Adrenal gland (tissue), 5 donors: ENCODE measurements at regions not wholly inside any gene's neighbourhood (a gene's known extent, or its start where the extent isn't known, plus 50 kb on each side); places are given as distances from the start of the nearest gene placed in this dataset.

Experiments used
- CTCF ChIP-seq, 6 experiments: fragments of 450-650 bp in 4 of 6; fragments of 200-600 bp in 2 of 6; sonication (generic) in 1 of 6; IDR thresholded peaks; 1 replicate in 5 of 6; 2 replicates in 1 of 6; pipeline versions ENCODE4 v1.5.1 to v1.8.0; 2016 to 2021; ENCODE audit warnings: antibody characterized with exemption in 6 of 6, mild to moderate bottlenecking in 2 of 6, moderate library complexity in 1 of 6
- POLR2A ChIP-seq, 2 donors: fragments of 450-650 bp; IDR thresholded peaks; one replicate each; pipeline ENCODE4 v1.6.1; 2017; ENCODE audit warnings: antibody characterized with exemption in 2 of 2, mild to moderate bottlenecking in 2 of 2, moderate library complexity in 1 of 2
- donor health status: DM: no; HTN: no; CAD: no.

- TF ChIP-seq CTCF (IDR thresholded peaks at IDR 0.05), result no peak
- TF ChIP-seq POLR2A (IDR thresholded peaks at IDR 0.05), result no peak
Measured at GRCh38 chr9:27828908-27829307, 255.6 kb upstream of the C9orf72 start.
